MM.1S (cell line): ENCODE measurements at regions not wholly inside any gene's neighbourhood (a gene's known extent, or its start where the extent isn't known, plus 50 kb on each side); places are given as distances from the start of the nearest gene placed in this dataset.

Source experiments
- EZH2 ChIP-seq: fragments of 300-600 bp; sonication (generic); optimal IDR thresholded peaks from 2 replicates; pipeline ENCODE3; 2017; ENCODE audit warnings: low read depth, mild to moderate bottlenecking, antibody characterized with exemption, low read length, mixed read lengths
- EZH2phosphoT487 ChIP-seq: fragments of 300-600 bp; sonication (generic); IDR thresholded peaks from 2 replicates; pipeline ENCODE4 v1.6.1; 2018; ENCODE audit warnings: antibody characterized with exemption, low read length
- TF ChIP-seq, protein P1 (sequence below): fragments of 300-600 bp; sonication (generic); IDR thresholded peaks from 2 replicates; pipeline ENCODE4 v1.5.1; 2016; ENCODE audit warnings: antibody characterized with exemption, low read length, mixed read lengths

DNA sequence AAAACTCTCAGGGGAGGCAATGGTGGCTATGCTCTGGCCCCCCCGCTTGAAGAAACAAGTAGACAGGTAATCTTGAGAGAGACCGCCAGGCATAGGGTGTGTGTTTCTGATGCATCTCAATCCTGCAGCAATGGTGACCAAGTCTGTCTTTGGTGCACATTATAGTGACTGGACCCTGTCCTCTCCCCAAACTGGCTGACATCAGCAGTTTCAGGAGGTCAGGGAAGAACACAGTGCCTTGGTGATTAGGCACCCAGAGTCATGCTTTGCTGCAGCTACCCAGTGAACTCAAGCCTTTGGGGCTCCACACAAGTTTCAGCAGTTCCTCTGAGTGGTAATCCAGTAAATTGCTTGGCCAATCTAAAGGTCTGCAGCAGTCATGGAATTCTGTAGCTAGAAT is 318.3 kb downstream of the SPIN4 start:
- TF ChIP-seq, protein P1, sequence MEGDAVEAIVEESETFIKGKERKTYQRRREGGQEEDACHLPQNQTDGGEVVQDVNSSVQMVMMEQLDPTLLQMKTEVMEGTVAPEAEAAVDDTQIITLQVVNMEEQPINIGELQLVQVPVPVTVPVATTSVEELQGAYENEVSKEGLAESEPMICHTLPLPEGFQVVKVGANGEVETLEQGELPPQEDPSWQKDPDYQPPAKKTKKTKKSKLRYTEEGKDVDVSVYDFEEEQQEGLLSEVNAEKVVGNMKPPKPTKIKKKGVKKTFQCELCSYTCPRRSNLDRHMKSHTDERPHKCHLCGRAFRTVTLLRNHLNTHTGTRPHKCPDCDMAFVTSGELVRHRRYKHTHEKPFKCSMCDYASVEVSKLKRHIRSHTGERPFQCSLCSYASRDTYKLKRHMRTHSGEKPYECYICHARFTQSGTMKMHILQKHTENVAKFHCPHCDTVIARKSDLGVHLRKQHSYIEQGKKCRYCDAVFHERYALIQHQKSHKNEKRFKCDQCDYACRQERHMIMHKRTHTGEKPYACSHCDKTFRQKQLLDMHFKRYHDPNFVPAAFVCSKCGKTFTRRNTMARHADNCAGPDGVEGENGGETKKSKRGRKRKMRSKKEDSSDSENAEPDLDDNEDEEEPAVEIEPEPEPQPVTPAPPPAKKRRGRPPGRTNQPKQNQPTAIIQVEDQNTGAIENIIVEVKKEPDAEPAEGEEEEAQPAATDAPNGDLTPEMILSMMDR: no peak
- TF ChIP-seq EZH2: no peak
- TF ChIP-seq EZH2phosphoT487: no peak
